Right atrium auricular region (tissue), 2 donors: ENCODE measurements at regions not wholly inside any gene's neighbourhood (a gene's known extent, or its start where the extent isn't known, plus 50 kb on each side); places are given as distances from the start of the nearest gene placed in this dataset.

Experiments
- DNase-seq: peaks from one replicate; pipeline ENCODE4 v3.0.0-alpha.2; 2019; ENCODE audit warnings: low spot score
- H3K27ac ChIP-seq, 2 donors: fragments of 200-600 bp; sonication (generic); 1 replicate in 1 of 2; 2 replicates in 1 of 2; pipeline ENCODE4 v1.5.1; 2016 to 2019
- H3K27me3 ChIP-seq, 2 donors: fragments of 200-600 bp; sonication (generic); one replicate each; pipeline versions ENCODE4 v1.5.1 to v1.6.0; 2017 to 2019
- H3K36me3 ChIP-seq: fragments of 200-600 bp; sonication (generic); one replicate; pipeline ENCODE4 v1.5.1; 2016
- H3K4me1 ChIP-seq, 2 donors: fragments of 200-600 bp; sonication (generic); one replicate each; pipeline versions ENCODE4 v1.5.1 to v1.6.0; 2017 to 2019
- H3K4me3 ChIP-seq, 2 donors: fragments of 200-600 bp; sonication (generic); 1 replicate in 1 of 2; 2 replicates in 1 of 2; pipeline ENCODE4 v1.5.1; 2017 to 2019; ENCODE audit warnings: mild to moderate bottlenecking in 1 of 2, moderate library complexity in 1 of 2
- H3K9me3 ChIP-seq, 2 donors: fragments of 200-600 bp; sonication (generic); one replicate each; pipeline ENCODE4 v1.5.1; 2019
- CTCF ChIP-seq, 2 donors: fragments of 200-600 bp; sonication (generic); IDR thresholded peaks; one replicate each; pipeline ENCODE4 v1.5.1; 2019; ENCODE audit warnings: antibody characterized with exemption in 2 of 2

GRCh38 chr6:168131464-168132415, 52.7 kb upstream of the FRMD1 start:
- no peak overlapping the region for H3K27ac ChIP-seq
- TF ChIP-seq CTCF (IDR thresholded peaks at IDR 0.05), result no peak
- no peak overlapping the region for H3K4me3 ChIP-seq
- H3K4me1 ChIP-seq, result peaks cover 0 to 15% of the 10 kb centered on the region in 2 donors
- no peaks in the 10 kb centered on the region for H3K9me3 ChIP-seq
- H3K36me3 ChIP-seq, result no peaks in the 10 kb centered on the region
- DNase-seq, result peak; percentile 43
- no peaks in the 10 kb centered on the region for H3K27me3 ChIP-seq

GRCh38 chr6:168130697-168131371, 51.8 kb upstream of the FRMD1 start:
- H3K27me3 ChIP-seq, result no peaks in the 10 kb centered on the region
- no peak overlapping the region for H3K27ac ChIP-seq
- no peaks in the 10 kb centered on the region for H3K36me3 ChIP-seq
- no peaks in the 10 kb centered on the region for H3K9me3 ChIP-seq
- TF ChIP-seq CTCF (IDR thresholded peaks at IDR 0.05), result no peak
- H3K4me1 ChIP-seq, result peaks cover 0 to 15% of the 10 kb centered on the region in 2 donors
- no peak overlapping the region for H3K4me3 ChIP-seq
- peak; percentile 28 for DNase-seq

- TF ChIP-seq CTCF (IDR thresholded peaks at IDR 0.05), result no peak
- Histone ChIP-seq H3K27ac (no peak overlapping the region), H3K9me3 (no peaks in the 10 kb centered on the region), H3K36me3 (no peaks in the 10 kb centered on the region), H3K4me1 (peaks cover 0 to 15% of the 10 kb centered on the region in 2 donors), H3K4me3 (no peak overlapping the region), H3K27me3 (no peaks in the 10 kb centered on the region)
- peak; percentile 54 for DNase-seq
These were observed 51.2 kb upstream of the FRMD1 start for GRCh38 chr6:168130168-168130696.

GRCh38 chr6:168129292-168130167, 50.5 kb upstream of the FRMD1 start:
- no peak for TF ChIP-seq CTCF (IDR thresholded peaks at IDR 0.05)
- Histone ChIP-seq H3K4me1 (peaks cover 0 to 15% of the 10 kb centered on the region in 2 donors), H3K9me3 (no peaks in the 10 kb centered on the region), H3K4me3 (no peak overlapping the region), H3K27ac (no peak overlapping the region), H3K27me3 (no peaks in the 10 kb centered on the region), H3K36me3 (no peaks in the 10 kb centered on the region)
- peak; percentile 47 for DNase-seq

- H3K9me3 ChIP-seq, result no peaks in the 10 kb centered on the region
- DNase-seq, result peak; percentile 40
- peaks cover 0 to 11% of the 10 kb centered on the region in 2 donors for H3K4me1 ChIP-seq
- no peaks in the 10 kb centered on the region for H3K36me3 ChIP-seq
- H3K27me3 ChIP-seq, result no peaks in the 10 kb centered on the region
- H3K27ac ChIP-seq, result no peak overlapping the region
- H3K4me3 ChIP-seq, result no peak overlapping the region
- no peak for TF ChIP-seq CTCF (IDR thresholded peaks at IDR 0.05)
These were observed 49.7 kb upstream of the FRMD1 start for GRCh38 chr6:168128631-168129291.
